Liver (tissue), 8 donors: ENCODE measurements at regions not wholly inside any gene's neighbourhood (a gene's known extent, or its start where the extent isn't known, plus 50 kb on each side); places are given as distances from the start of the nearest gene placed in this dataset.

Source experiments
- DNase-seq: peaks from one replicate; pipeline ENCODE4 v3.0.0-alpha.2; 2017; ENCODE audit warnings: low spot score
- H3K27ac ChIP-seq, 2 donors: one replicate each; pipeline ENCODE4 v1.7.0; 2013; ENCODE audit warnings: inconsistent platforms in 2 of 2, low read length in 2 of 2, control low read depth in 1 of 2, low read depth in 1 of 2, mild to moderate bottlenecking in 1 of 2
- H3K27me3 ChIP-seq, 4 donors: one replicate each; pipeline versions ENCODE4 v1.6.1 to v1.7.0; 2013; ENCODE audit warnings: low read length in 3 of 4, inconsistent platforms in 1 of 4, mild to moderate bottlenecking in 1 of 4, moderate library complexity in 1 of 4; ENCODE audit not compliant: control insufficient read depth in 4 of 4, insufficient read depth in 4 of 4
- H3K36me3 ChIP-seq, 4 donors: one replicate each; pipeline versions ENCODE4 v1.6.1 to v1.7.0; 2013; ENCODE audit warnings: low read length in 3 of 4, mild to moderate bottlenecking in 3 of 4, low read depth in 1 of 4, moderate library complexity in 1 of 4; ENCODE audit not compliant: control insufficient read depth in 4 of 4, insufficient read depth in 3 of 4
- H3K4me1 ChIP-seq, 4 donors: one replicate each; pipeline versions ENCODE4 v1.6.1 to v1.7.0; 2013; ENCODE audit warnings: low read length in 3 of 4, mild to moderate bottlenecking in 3 of 4, moderate library complexity in 1 of 4; ENCODE audit not compliant: control insufficient read depth in 4 of 4, insufficient read depth in 4 of 4
- H3K4me3 ChIP-seq, 3 donors: one replicate each; pipeline versions ENCODE4 v1.6.1 to v1.7.0; 2013; ENCODE audit warnings: low read length in 3 of 3, control low read depth in 1 of 3, low read depth in 1 of 3, mild to moderate bottlenecking in 1 of 3
- H3K9ac ChIP-seq, 2 donors: one replicate each; pipeline ENCODE4 v1.7.0; 2013; ENCODE audit warnings: low read length in 2 of 2, mild to moderate bottlenecking in 2 of 2, moderate library complexity in 2 of 2, control low read depth in 1 of 2, low read depth in 1 of 2
- H3K9me3 ChIP-seq, 4 donors: one replicate each; pipeline versions ENCODE4 v1.6.1 to v1.7.0; 2013; ENCODE audit warnings: low read length in 3 of 4; ENCODE audit not compliant: control insufficient read depth in 4 of 4
- CTCF ChIP-seq: fragments of 150-350 bp; IDR thresholded peaks from 2 replicates; pipeline ENCODE4 v1.5.1; 2017; ENCODE audit warnings: improper control_type of control experiment, low read depth, low read length; ENCODE audit not compliant: missing input control
- EGR1 ChIP-seq, 2 donors: IDR thresholded peaks; 2 replicates each; pipeline ENCODE4 v1.6.1; 2016 to 2018; ENCODE audit warnings: antibody characterized with exemption in 2 of 2, low read depth in 2 of 2
- FOXA1 ChIP-seq: IDR thresholded peaks from 2 replicates; pipeline ENCODE4 v1.6.1; 2016; ENCODE audit warnings: antibody characterized with exemption
- FOXA2 ChIP-seq: IDR thresholded peaks from 2 replicates; pipeline ENCODE4 v1.6.1; 2016; ENCODE audit warnings: antibody characterized with exemption
- GABPA ChIP-seq, 2 donors: IDR thresholded peaks in 1 of 2; conservative IDR thresholded peaks in 1 of 2; 2 replicates each; pipeline ENCODE4 v1.6.1; 2016; ENCODE audit warnings: antibody characterized with exemption in 2 of 2, mild to moderate bottlenecking in 1 of 2, moderate library complexity in 1 of 2
- HNF4A ChIP-seq, 2 donors: conservative IDR thresholded peaks; 2 replicates each; pipeline ENCODE4 v1.6.1; 2016; ENCODE audit warnings: antibody characterized with exemption in 2 of 2, mild to moderate bottlenecking in 2 of 2
- HNF4G ChIP-seq: IDR thresholded peaks from 2 replicates; pipeline ENCODE4 v1.6.1; 2016; ENCODE audit warnings: antibody characterized with exemption
- JUND ChIP-seq, 2 donors: IDR thresholded peaks; 2 replicates each; pipeline ENCODE4 v1.6.1; 2016; ENCODE audit warnings: antibody characterized with exemption in 2 of 2
- MAX ChIP-seq: IDR thresholded peaks from 2 replicates; pipeline ENCODE4 v1.6.1; 2016; ENCODE audit warnings: antibody characterized with exemption
- NR2F2 ChIP-seq: IDR thresholded peaks from 2 replicates; pipeline ENCODE4 v1.6.1; 2016; ENCODE audit warnings: antibody characterized with exemption
- RAD21 ChIP-seq, 2 donors: IDR thresholded peaks; 2 replicates each; pipeline ENCODE4 v1.6.1; 2016; ENCODE audit warnings: antibody characterized with exemption in 2 of 2, mild to moderate bottlenecking in 2 of 2
- REST ChIP-seq: IDR thresholded peaks from 2 replicates; pipeline ENCODE4 v1.6.1; 2016; ENCODE audit warnings: antibody characterized with exemption, mild to moderate bottlenecking
- RXRA ChIP-seq, 2 donors: IDR thresholded peaks; 2 replicates each; pipeline ENCODE4 v1.6.1; 2017 to 2018; ENCODE audit warnings: antibody characterized with exemption in 2 of 2, mild to moderate bottlenecking in 1 of 2
- SP1 ChIP-seq: IDR thresholded peaks from 2 replicates; pipeline ENCODE4 v1.6.1; 2018; ENCODE audit warnings: antibody characterized with exemption, mild to moderate bottlenecking
- YY1 ChIP-seq: IDR thresholded peaks from 2 replicates; pipeline ENCODE4 v1.6.1; 2016; ENCODE audit warnings: antibody characterized with exemption, mild to moderate bottlenecking
- ZBTB33 ChIP-seq: IDR thresholded peaks from 2 replicates; pipeline ENCODE4 v1.6.1; 2016; ENCODE audit warnings: antibody characterized with exemption
- WGBS: extraction: QIAGEN DNeasy Blood & Tissue Kit; methylation state at CpG from one replicate; pipeline ENCODE4 v1.1.7; 2013; 5-methylcytosine and 5-hydroxymethylcytosine counted together
- donor health status: healthy.
- donor health status: healthy.
- donor health status: healthy.
- donor health status: healthy.
- donor health status: healthy.

- no peak for DNase-seq
- Histone ChIP-seq H3K9ac (no peak overlapping the region), H3K27ac (no peak overlapping the region), H3K27me3 (peaks cover 0 to 5% (median 2%) of the 10 kb centered on the region in 4 donors), H3K4me1 (no peaks in the 10 kb centered on the region), H3K9me3 (peaks cover 0 to 2% (median 0%) of the 10 kb centered on the region in 4 donors), H3K4me3 (no peak overlapping the region), H3K36me3 (no peaks in the 10 kb centered on the region)
- 83% methylated on average over 2 of the region's 2 CpGs for WGBS
- TF ChIP-seq CTCF, result no peak
- TF ChIP-seq HNF4G, result no peak
- TF ChIP-seq NR2F2, result no peak
- TF ChIP-seq YY1, result no peak
- no peak for TF ChIP-seq FOXA1
- no peak for TF ChIP-seq ZBTB33
These were observed 73.8 kb downstream of the IRX2 start for GRCh38 chr5:2677689-2678088.

GRCh38 chr5:2675548-2675947, 75.9 kb downstream of the IRX2 start:
- Histone ChIP-seq H3K27me3 (peaks cover 0 to 1% (median under 1%) of the 10 kb centered on the region in 4 donors), H3K9me3 (peaks cover 0 to 2% (median 0%) of the 10 kb centered on the region in 4 donors), H3K9ac (no peak overlapping the region), H3K4me1 (no peaks in the 10 kb centered on the region), H3K36me3 (no peaks in the 10 kb centered on the region), H3K4me3 (no peak overlapping the region), H3K27ac (no peak overlapping the region)
- DNase-seq, result no peak
- TF ChIP-seq MAX (no peak), RAD21 (IDR thresholded peaks at IDR 0.05) (no peak)
- 58% methylated on average over 7 of the region's 7 CpGs for WGBS

- Histone ChIP-seq H3K36me3 (no peaks in the 10 kb centered on the region), H3K9ac (no peak overlapping the region), H3K27ac (no peak overlapping the region), H3K4me1 (no peaks in the 10 kb centered on the region), H3K9me3 (peaks cover 0 to 2% (median 0%) of the 10 kb centered on the region in 4 donors), H3K4me3 (no peak overlapping the region), H3K27me3 (no peaks in the 10 kb centered on the region)
- 73% methylated on average over 3 of the region's 3 CpGs for WGBS
- DNase-seq, result no peak
- TF ChIP-seq HNF4A (conservative IDR thresholded peaks at IDR 0.05) (no peak), FOXA1 (no peak), REST (no peak), EGR1 (IDR thresholded peaks at IDR 0.05; ENCODE audit: low read depth in 2 of 2) (no peak), NR2F2 (no peak), HNF4G (no peak), YY1 (no peak), CTCF (no peak), MAX (no peak), SP1 (no peak), RXRA (IDR thresholded peaks at IDR 0.05) (no peak), JUND (IDR thresholded peaks at IDR 0.05) (no peak), FOXA2 (no peak), GABPA (IDR thresholded peaks at IDR 0.05 in 1 of 2, conservative IDR thresholded peaks at IDR 0.05 in 1 of 2) (no peak)
These were observed 77.0 kb downstream of the IRX2 start for GRCh38 chr5:2674456-2674855.
